K562 (cell line): ENCODE measurements at regions not wholly inside any gene's neighbourhood (a gene's known extent, or its start where the extent isn't known, plus 50 kb on each side); places are given as distances from the start of the nearest gene placed in this dataset.

ENCODE experiments used
- ATAC-seq: fragments of 200-7000 bp; cut with Tn5 transposase; 3 replicates; pipeline ENCODE4 v1.9.1; 2020; ENCODE audit warnings: moderate library complexity
- BruUV-seq: library from RNA; stranded (reverse); fragments of 400-500 nt; replicated peaks from 2 replicates; lab custom pipeline; 2021; lab: Mats Ljungman, UMichigan
- CTCF ChIA-PET: fragments of 300-600 bp; formaldehyde crosslinking; extraction: SDS; loops from one replicate; lab custom pipeline; 2021; ENCODE audit warnings: low intra/inter-chr PET ratio; lab: Yijun Ruan, JAX
- POLR2A ChIA-PET: fragments of 300-600, 350-650 bp; sonication (Branson Sonifier 250); formaldehyde crosslinking; extraction: SDS; loops from one replicate; lab custom pipeline; 2021; ENCODE audit warnings: antibody characterized with exemption, inconsistent platforms; lab: Yijun Ruan, JAX
- DNase-seq, 4 experiments: peaks; one replicate each; pipeline versions ENCODE4 v3.0.0 to v3.0.0-alpha.2; 2011 to 2018; ENCODE audit warnings: low spot score in 3 of 4, mixed read lengths in 3 of 4; ENCODE audit errors: extremely low read depth in 1 of 4
- FAIRE-seq: peaks from 2 replicates; lab custom pipeline; 2011; peaks lifted over from hg19 to GRCh38; lab: Jason Lieb, UNC
- H2AFZ ChIP-seq: 2 replicates; pipeline ENCODE4 v1.6.0; 2011; ENCODE audit warnings: low read depth, low read length, control low read depth, inconsistent platforms
- H3K27ac ChIP-seq: fragments of 200-600 bp; 3 replicates; pipeline ENCODE4 v1.8.0; 2011; ENCODE audit warnings: low read depth, mild to moderate bottlenecking, control low read depth, inconsistent platforms, low read length, moderate library complexity, mixed read lengths; ENCODE audit errors: extremely low read depth
- H3K27me3 ChIP-seq, 2 experiments: fragments of 300-600 bp in 1 of 2; 2 replicates in 1 of 2; 3 replicates in 1 of 2; pipeline versions ENCODE4 v1.6.0 to v1.8.0; 2011; ENCODE audit warnings: inconsistent platforms in 2 of 2, low read length in 2 of 2, mild to moderate bottlenecking in 1 of 2, mixed read lengths in 1 of 2, moderate library complexity in 1 of 2; ENCODE audit not compliant: control insufficient read depth in 2 of 2, insufficient read depth in 2 of 2
- H3K36me3 ChIP-seq: fragments of 300-600 bp; 3 replicates; pipeline ENCODE4 v1.8.0; 2011; ENCODE audit warnings: mild to moderate bottlenecking, low read length, inconsistent platforms; ENCODE audit not compliant: control insufficient read depth, insufficient read depth
- H3K4me1 ChIP-seq, 2 experiments: fragments of 200-600 bp in 1 of 2; replicated peaks in 1 of 2; 2 replicates in 1 of 2; 3 replicates in 1 of 2; pipeline versions ENCODE4 v1.5.1 to v1.8.0; 2011; ENCODE audit warnings: inconsistent platforms in 2 of 2, low read length in 2 of 2, mild to moderate bottlenecking in 1 of 2, mixed read lengths in 1 of 2, moderate library complexity in 1 of 2; ENCODE audit not compliant: control insufficient read depth in 2 of 2, insufficient read depth in 2 of 2
- H3K4me2 ChIP-seq: 2 replicates; pipeline ENCODE4 v1.6.1; 2011; ENCODE audit warnings: low read length, control low read depth, inconsistent platforms, mixed read lengths; ENCODE audit not compliant: insufficient read depth
- H3K4me3 ChIP-seq: fragments of 200-600 bp; sonication (generic), shearing (Covaris generic); 2 replicates; pipeline ENCODE4 v1.5.1; 2016; ENCODE audit warnings: control low read depth, inconsistent platforms
- H3K79me2 ChIP-seq: fragments of 200-600 bp; 3 replicates; pipeline ENCODE4 v1.8.0; 2011; ENCODE audit warnings: low read length, inconsistent platforms; ENCODE audit not compliant: control insufficient read depth, insufficient read depth
- H3K9ac ChIP-seq, 2 experiments: 2 replicates each; pipeline versions ENCODE4 v1.6.0 to v1.6.1; 2011; ENCODE audit warnings: low read depth in 2 of 2, low read length in 2 of 2, control low read depth in 1 of 2, inconsistent platforms in 1 of 2, mild to moderate bottlenecking in 1 of 2, mixed read lengths in 1 of 2; ENCODE audit not compliant: insufficient read depth in 1 of 2
- H3K9me1 ChIP-seq: one replicate; pipeline ENCODE4 v1.6.0; 2011; ENCODE audit warnings: inconsistent platforms, mild to moderate bottlenecking, low read length, moderate library complexity; ENCODE audit not compliant: control insufficient read depth, insufficient read depth
- H3K9me3 ChIP-seq: replicated peaks from 2 replicates; pipeline ENCODE4 v1.5.1; 2011; ENCODE audit warnings: low read depth, low read length, inconsistent platforms; ENCODE audit not compliant: control insufficient read depth, insufficient read depth
- H4K20me1 ChIP-seq: replicated peaks from 2 replicates; pipeline ENCODE4 v1.6.1; 2011; ENCODE audit warnings: low read length, inconsistent platforms, mixed read lengths; ENCODE audit not compliant: control insufficient read depth, insufficient read depth
- CCAR2 ChIP-seq: fragments of 200-400 bp; formaldehyde crosslinking; IDR thresholded peaks from 2 replicates; pipeline ENCODE4 v1.6.1; 2017; ENCODE audit warnings: mild to moderate bottlenecking, low read depth, low read length
- CHD7 ChIP-seq: fragments of 200-600 bp; sonication (generic); IDR thresholded peaks from one replicate; pipeline ENCODE4 v1.6.1; 2012; ENCODE audit warnings: mild to moderate bottlenecking, low read depth, low read length, inconsistent platforms
- IFI16 ChIP-seq: fragments of 250-450 bp; sonication (Bioruptor Pico); IDR thresholded peaks from 2 replicates; pipeline ENCODE4 v2.1.2; 2022; ENCODE audit warnings: mild to moderate bottlenecking, inconsistent platforms
- RBBP5 ChIP-seq: fragments of 200-600 bp; sonication (generic); IDR thresholded peaks from 2 replicates; pipeline ENCODE4 v1.6.1; 2012; ENCODE audit warnings: borderline replicate concordance, mild to moderate bottlenecking, low read length, control low read depth, inconsistent platforms; ENCODE audit not compliant: insufficient read depth, poor library complexity, severe bottlenecking
- SMARCA5 ChIP-seq: fragments of 450-650 bp; IDR thresholded peaks from 2 replicates; pipeline ENCODE4 v1.6.1; 2016
- XRCC4 ChIP-seq: IDR thresholded peaks from one replicate; pipeline ENCODE4 v1.6.1; 2011; ENCODE audit not compliant: insufficient read depth, insufficient read length; ENCODE audit errors: extremely low read depth
- ZC3H8 ChIP-seq: fragments of 450-650 bp; IDR thresholded peaks from 2 replicates; pipeline ENCODE4 v1.6.1; 2017
- ZKSCAN3 ChIP-seq: fragments of 250-450 bp; sonication (Bioruptor Pico); IDR thresholded peaks from 2 replicates; pipeline ENCODE4 v1.4.0; 2020
- ZNF431 ChIP-seq: sonication (generic); formaldehyde crosslinking; IDR thresholded peaks from 2 replicates; pipeline ENCODE4 v1.8.0; 2022; ENCODE audit warnings: mild to moderate bottlenecking, missing genetic modification reagents
- ZNF77 ChIP-seq: fragments of 250-450 bp; sonication (Bioruptor Pico); IDR thresholded peaks from 2 replicates; pipeline ENCODE4 v1.5.0; 2020
- WGBS: fragments of 100-300 bp; shearing (Covaris generic); methylation state at CpG from one replicate; pipeline ENCODE4 v1.1.6; 2016; ENCODE audit warnings: low coverage, mixed read lengths; ENCODE audit not compliant: insufficient coverage; ENCODE audit errors: missing lambda C conversion rate; 5-methylcytosine and 5-hydroxymethylcytosine counted together
- in situ Hi-C: fragments of 300-500 bp; cut with MboI; formaldehyde crosslinking; loops from 4 replicates; pipeline ENCODE4 v1.15.0; 2018; ENCODE audit warnings: inconsistent platforms, mixed read lengths
- intact Hi-C: fragments of 100-400 bp; cut with micrococcal nuclease; formaldehyde crosslinking; loops from 2 replicates; pipeline ENCODE4 v1.14.2; 2022
- TF ChIP-seq, protein P1 (sequence below): fragments of 250-450 bp; sonication (Bioruptor Pico); IDR thresholded peaks from 2 replicates; pipeline ENCODE4 v1.8.0; 2022; ENCODE audit warnings: inconsistent platforms

- intact Hi-C loops, result no loop called here
- Histone ChIP-seq H3K9ac (no peak overlapping the region), H3K4me3 (no peak overlapping the region), H3K4me1 (no peaks in the 10 kb centered on the region), H3K4me2 (no peak overlapping the region), H2AFZ (no peak overlapping the region), H3K27ac (no peak overlapping the region), H4K20me1 (no peaks in the 10 kb centered on the region), H3K9me1 (no peaks in the 10 kb centered on the region), H3K79me2 (no peaks in the 10 kb centered on the region), H3K36me3 (no peaks in the 10 kb centered on the region), H3K27me3 (no peaks in the 10 kb centered on the region), H3K9me3 (no peaks in the 10 kb centered on the region)
- ChIA-PET POLR2A (no interaction called here), CTCF (no interaction called here)
- WGBS, result 4% methylated on average over 6 of the region's 6 CpGs
- no peak for DNase-seq
- FAIRE-seq, result no peak
- in situ Hi-C loops, result no loop called here
- BruUV-seq, result no TSS peak
- ATAC-seq, result no peak
- TF ChIP-seq RBBP5 (no peak), ZC3H8 (no peak), XRCC4 (no peak), ZKSCAN3 (no peak), IFI16 (CRISPR knock-in tag) (no peak), CHD7 (no peak), ZNF77 (CRISPR knock-in tag) (no peak), CCAR2 (no peak), ZNF431 (CRISPR knock-in tag) (no peak), SMARCA5 (no peak)
- TF ChIP-seq, protein P1, sequence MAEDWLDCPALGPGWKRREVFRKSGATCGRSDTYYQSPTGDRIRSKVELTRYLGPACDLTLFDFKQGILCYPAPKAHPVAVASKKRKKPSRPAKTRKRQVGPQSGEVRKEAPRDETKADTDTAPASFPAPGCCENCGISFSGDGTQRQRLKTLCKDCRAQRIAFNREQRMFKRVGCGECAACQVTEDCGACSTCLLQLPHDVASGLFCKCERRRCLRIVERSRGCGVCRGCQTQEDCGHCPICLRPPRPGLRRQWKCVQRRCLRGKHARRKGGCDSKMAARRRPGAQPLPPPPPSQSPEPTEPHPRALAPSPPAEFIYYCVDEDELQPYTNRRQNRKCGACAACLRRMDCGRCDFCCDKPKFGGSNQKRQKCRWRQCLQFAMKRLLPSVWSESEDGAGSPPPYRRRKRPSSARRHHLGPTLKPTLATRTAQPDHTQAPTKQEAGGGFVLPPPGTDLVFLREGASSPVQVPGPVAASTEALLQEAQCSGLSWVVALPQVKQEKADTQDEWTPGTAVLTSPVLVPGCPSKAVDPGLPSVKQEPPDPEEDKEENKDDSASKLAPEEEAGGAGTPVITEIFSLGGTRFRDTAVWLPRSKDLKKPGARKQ (CRISPR knock-in tag), result no peak
Measured at GRCh38 chr4:149173241-149174013, 642.2 kb downstream of the IQCM start.
